IMR-90 (cell line): ENCODE measurements at regions not wholly inside any gene's neighbourhood (a gene's known extent, or its start where the extent isn't known, plus 50 kb on each side); places are given as distances from the start of the nearest gene placed in this dataset.

Experiments
- ATAC-seq: fragments of 200-7000 bp; cut with Tn5 transposase; 2 replicates; pipeline ENCODE4 v1.9.1; 2020; ENCODE audit warnings: low read depth, mild to moderate bottlenecking, moderate library complexity
- BruUV-seq: library from RNA; stranded (reverse); fragments of 400-500 nt; replicated peaks from 2 replicates; lab custom pipeline; 2021; lab: Mats Ljungman, UMichigan
- CTCF ChIA-PET: fragments of 300-600 bp; formaldehyde crosslinking; extraction: SDS; loops from one replicate; lab custom pipeline; 2021; ENCODE audit warnings: antibody characterized with exemption; lab: Yijun Ruan, JAX
- POLR2A ChIA-PET: fragments of 300-600 bp; sonication (Branson Sonifier 250); formaldehyde crosslinking; loops from one replicate; lab custom pipeline; 2022; ENCODE audit warnings: antibody characterized with exemption; ENCODE audit not compliant: unreplicated experiment; lab: Charles Lee
- DNase-seq: peaks from one replicate; pipeline ENCODE4 v3.0.0; 2013
- H2AFZ ChIP-seq: replicated peaks from 2 replicates; pipeline ENCODE3; 2013; ENCODE audit warnings: low read length, mild to moderate bottlenecking; ENCODE audit not compliant: poor library complexity
- H2AK5ac ChIP-seq: 2 replicates; pipeline ENCODE4 v1.6.1; 2013; ENCODE audit warnings: low read depth, low read length, inconsistent platforms
- H2AK9ac ChIP-seq: replicated peaks from 2 replicates; pipeline ENCODE3; 2013; ENCODE audit warnings: mild to moderate bottlenecking, low read depth, low read length, moderate library complexity; ENCODE audit not compliant: poor library complexity
- H2BK120ac ChIP-seq: 2 replicates; pipeline ENCODE4 v1.6.1; 2013; ENCODE audit warnings: low read depth, low read length, inconsistent platforms
- H2BK15ac ChIP-seq: 3 replicates; pipeline ENCODE4 v1.6.1; 2013; ENCODE audit warnings: low read depth, low read length, inconsistent platforms
- H2BK20ac ChIP-seq: 2 replicates; pipeline ENCODE4 v1.6.1; 2013; ENCODE audit warnings: low read depth, mild to moderate bottlenecking, inconsistent platforms, low read length, moderate library complexity
- H2BK5ac ChIP-seq: 2 replicates; pipeline ENCODE4 v1.6.1; 2013; ENCODE audit warnings: mild to moderate bottlenecking, low read depth, low read length, inconsistent platforms; ENCODE audit not compliant: poor library complexity, severe bottlenecking
- H3K14ac ChIP-seq: replicated peaks from 2 replicates; pipeline ENCODE4 v1.6.1; 2013; ENCODE audit warnings: low read depth, low read length, inconsistent platforms
- H3K18ac ChIP-seq: 2 replicates; pipeline ENCODE4 v1.6.1; 2013; ENCODE audit warnings: low read depth, low read length, control low read depth
- H3K23ac ChIP-seq: 2 replicates; pipeline ENCODE4 v1.6.1; 2013; ENCODE audit warnings: low read depth, low read length, inconsistent platforms
- H3K27ac ChIP-seq: 2 replicates; pipeline ENCODE4 v1.5.1; 2013; ENCODE audit warnings: mild to moderate bottlenecking, control low read depth, low read length; ENCODE audit not compliant: insufficient read depth
- H3K27me3 ChIP-seq: 2 replicates; pipeline ENCODE4 v1.6.1; 2013; ENCODE audit warnings: low read length; ENCODE audit not compliant: control insufficient read depth, insufficient read depth
- H3K36me3 ChIP-seq: 2 replicates; pipeline ENCODE4 v1.6.1; 2013; ENCODE audit warnings: low read length, mixed read lengths; ENCODE audit not compliant: control insufficient read depth, insufficient read depth
- H3K4ac ChIP-seq: 2 replicates; pipeline ENCODE4 v1.6.1; 2013; ENCODE audit warnings: low read depth, low read length, inconsistent platforms
- H3K4me1 ChIP-seq: 2 replicates; pipeline ENCODE4 v1.6.1; 2013; ENCODE audit warnings: low read length, mixed read lengths; ENCODE audit not compliant: control insufficient read depth, insufficient read depth
- H3K4me2 ChIP-seq: 2 replicates; pipeline ENCODE4 v1.6.1; 2013; ENCODE audit warnings: low read depth, mild to moderate bottlenecking, control low read depth, low read length, moderate library complexity
- H3K4me3 ChIP-seq: 2 replicates; pipeline ENCODE4 v1.5.1; 2013; ENCODE audit warnings: low read depth, mild to moderate bottlenecking, control low read depth, low read length, moderate library complexity; ENCODE audit not compliant: insufficient read depth
- H3K56ac ChIP-seq: 2 replicates; pipeline ENCODE4 v1.6.1; 2013; ENCODE audit warnings: low read length, inconsistent platforms; ENCODE audit not compliant: insufficient read depth; ENCODE audit errors: extremely low read depth
- H3K79me1 ChIP-seq, 2 experiments: 2 replicates each; pipeline ENCODE4 v1.6.1; 2013; ENCODE audit warnings: low read length in 2 of 2, inconsistent platforms in 1 of 2, low read depth in 1 of 2
- H3K9ac ChIP-seq: 2 replicates; pipeline ENCODE4 v1.6.1; 2013; ENCODE audit warnings: low read depth, low read length, control low read depth
- H3K9me1 ChIP-seq: 2 replicates; pipeline ENCODE4 v1.6.1; 2013; ENCODE audit warnings: low read length, inconsistent platforms; ENCODE audit not compliant: insufficient read depth
- H3K9me3 ChIP-seq: 2 replicates; pipeline ENCODE4 v1.6.1; 2013; ENCODE audit warnings: low read length; ENCODE audit not compliant: control insufficient read depth, insufficient read depth
- H4K20me1 ChIP-seq: 2 replicates; pipeline ENCODE4 v1.6.1; 2013; ENCODE audit warnings: low read length, inconsistent platforms; ENCODE audit not compliant: insufficient read depth
- H4K5ac ChIP-seq: 2 replicates; pipeline ENCODE4 v1.6.1; 2013; ENCODE audit warnings: mild to moderate bottlenecking, low read depth, low read length, control low read depth
- H4K8ac ChIP-seq, 2 experiments: 2 replicates each; pipeline ENCODE4 v1.6.1; 2013; ENCODE audit warnings: low read depth in 2 of 2, low read length in 2 of 2, control low read depth in 1 of 2, inconsistent platforms in 1 of 2
- H4K91ac ChIP-seq: 2 replicates; pipeline ENCODE4 v1.6.1; 2013; ENCODE audit warnings: low read depth, low read length, inconsistent platforms; ENCODE audit not compliant: insufficient read depth
- BHLHE40 ChIP-seq: fragments of 150-350 bp; IDR thresholded peaks from 2 replicates; pipeline ENCODE4 v1.6.1; 2016; ENCODE audit warnings: mild to moderate bottlenecking, low read depth, low read length
- CEBPB ChIP-seq: IDR thresholded peaks from 2 replicates; pipeline ENCODE4 v1.6.1; 2012; ENCODE audit warnings: low read depth, low read length, improper control_type of control experiment
- CHD1 ChIP-seq: IDR thresholded peaks from 2 replicates; pipeline ENCODE4 v1.6.1; 2012; ENCODE audit warnings: low read depth, low read length, improper control_type of control experiment
- CTCF ChIP-seq: conservative IDR thresholded peaks from 2 replicates; pipeline ENCODE4 v1.5.1; 2012; ENCODE audit warnings: mild to moderate bottlenecking, low read depth, low read length, improper control_type of control experiment
- ELK1 ChIP-seq: fragments of 150-350 bp; IDR thresholded peaks from 2 replicates; pipeline ENCODE4 v1.6.1; 2016; ENCODE audit warnings: low read depth, mild to moderate bottlenecking, low read length, moderate library complexity, borderline replicate concordance
- FOS ChIP-seq: fragments of 150-350 bp; IDR thresholded peaks from 2 replicates; pipeline ENCODE4 v1.6.1; 2016; ENCODE audit warnings: low read depth, low read length
- MAFK ChIP-seq: IDR thresholded peaks from 2 replicates; pipeline ENCODE4 v1.6.1; 2012; ENCODE audit warnings: low read depth, low read length, improper control_type of control experiment
- MAZ ChIP-seq: IDR thresholded peaks from 2 replicates; pipeline ENCODE4 v1.6.1; 2012; ENCODE audit warnings: low read depth, mild to moderate bottlenecking, low read length, improper control_type of control experiment, moderate library complexity, borderline replicate concordance
- MXI1 ChIP-seq: IDR thresholded peaks from 2 replicates; pipeline ENCODE4 v1.6.1; 2012; ENCODE audit warnings: low read depth, mild to moderate bottlenecking, low read length, moderate library complexity, borderline replicate concordance
- NFE2L2 ChIP-seq: fragments of 150-350 bp; IDR thresholded peaks from 2 replicates; pipeline ENCODE4 v1.6.1; 2016; ENCODE audit warnings: low read depth, mild to moderate bottlenecking, low read length
- POLR2A ChIP-seq: IDR thresholded peaks from 2 replicates; pipeline ENCODE4 v1.6.1; 2012; ENCODE audit warnings: mild to moderate bottlenecking, low read depth, low read length
- RAD21 ChIP-seq: IDR thresholded peaks from 2 replicates; pipeline ENCODE4 v1.6.1; 2012; ENCODE audit warnings: low read length, improper control_type of control experiment
- RCOR1 ChIP-seq: IDR thresholded peaks from 2 replicates; pipeline ENCODE4 v1.6.1; 2012; ENCODE audit warnings: mild to moderate bottlenecking, low read length, improper control_type of control experiment; ENCODE audit not compliant: insufficient replicate concordance
- RFX5 ChIP-seq: IDR thresholded peaks from 2 replicates; pipeline ENCODE4 v1.8.0; 2012; ENCODE audit warnings: low read depth, mild to moderate bottlenecking, low read length, moderate library complexity
- SMC3 ChIP-seq: fragments of 150-350 bp; IDR thresholded peaks from 2 replicates; pipeline ENCODE4 v1.6.1; 2016; ENCODE audit warnings: low read depth, mild to moderate bottlenecking, antibody characterized with exemption, low read length, moderate library complexity
- USF2 ChIP-seq: fragments of 150-350 bp; IDR thresholded peaks from 2 replicates; pipeline ENCODE4 v1.6.1; 2017; ENCODE audit warnings: mild to moderate bottlenecking, antibody characterized with exemption, low read length, low read depth
- WGBS, 2 experiments: methylation state at CpG; one replicate each; pipeline versions ENCODE4 v1.1.5 to v1.1.7; 2013; ENCODE audit warnings: missing lambda C conversion rate in 2 of 2; ENCODE audit not compliant: insufficient read length in 1 of 2; ENCODE audit errors: extremely low coverage in 2 of 2; 5-methylcytosine and 5-hydroxymethylcytosine counted together
- dilution Hi-C: fragments of 300-500 bp; cut with HindIII; formaldehyde crosslinking; loops from one replicate; pipeline ENCODE4 v1.14.3; 2018; ENCODE audit warnings: low sequenced_read_pairs; ENCODE audit not compliant: unreplicated experiment
- in situ Hi-C: fragments of 300-500 bp; cut with MboI; formaldehyde crosslinking; loops from 3 replicates; pipeline ENCODE4 v1.14.3; 2019; ENCODE audit warnings: low sequenced_read_pairs, inconsistent platforms, mixed read lengths
- intact Hi-C: fragments of 100-400 bp; cut with micrococcal nuclease; formaldehyde crosslinking; loops from 2 replicates; pipeline ENCODE4 v1.10.0; 2022

- Histone ChIP-seq H3K36me3 (no peaks in the 10 kb centered on the region), H3K4ac (no peak overlapping the region), H3K4me3 (no peak overlapping the region), H3K27ac (no peak overlapping the region), H3K18ac (no peak overlapping the region), H3K9me3 (no peaks in the 10 kb centered on the region), H3K9ac (no peak overlapping the region), H3K23ac (no peak overlapping the region), H2AFZ (no peak overlapping the region), H2AK9ac (no peak overlapping the region), H2BK120ac (no peak overlapping the region), H4K8ac (no peak overlapping the region), H3K79me1 (no peaks in the 10 kb centered on the region), H2AK5ac (no peak overlapping the region), H2BK5ac (no peak overlapping the region), H3K56ac (no peak overlapping the region), H3K14ac (no peak overlapping the region), H3K4me2 (no peak overlapping the region), H3K9me1 (no peaks in the 10 kb centered on the region), H2BK20ac (no peak overlapping the region), H3K27me3 (no peaks in the 10 kb centered on the region), H2BK15ac (no peak overlapping the region), H4K91ac (no peak overlapping the region), H4K5ac (no peak overlapping the region), H4K20me1 (no peaks in the 10 kb centered on the region), H3K4me1 (no peaks in the 10 kb centered on the region)
- intact Hi-C loops, result no loop called here
- no peak for DNase-seq
- no CpG with 5 or more reads among the region's 4 CpGs for WGBS, 2 experiments
- ChIA-PET CTCF (no interaction called here), POLR2A (no interaction called here)
- in situ Hi-C loops, result no loop called here
- ATAC-seq, result no peak
- dilution Hi-C loops, result no loop called here
- BruUV-seq, result no TSS peak
- TF ChIP-seq SMC3 (no peak), RAD21 (no peak), RFX5 (no peak), POLR2A (no peak), USF2 (no peak), CEBPB (no peak), CTCF (no peak), ELK1 (no peak), NFE2L2 (no peak), MXI1 (no peak), MAZ (no peak), MAFK (no peak), BHLHE40 (no peak), RCOR1 (no peak), CHD1 (no peak), FOS (no peak)
Observed at GRCh38 chr12:86331012-86331411, 74.8 kb upstream of the MGAT4C start.
